ENCODE measurements at regions not wholly inside any gene's neighbourhood (a gene's known extent, or its start where the extent isn't known, plus 50 kb on each side); places are given as distances from the start of the nearest gene placed in this dataset.

- no peaks in the 10 kb centered on the region for H3K27me3 ChIP-seq (ENCODE audit: insufficient read depth, low read length)
- H3K79me2 ChIP-seq (ENCODE audit: control insufficient read depth, insufficient read depth, low read length, unreplicated experiment), result no peaks in the 10 kb centered on the region
- no peaks in the 10 kb centered on the region for H3K4me1 ChIP-seq (ENCODE audit: control insufficient read depth, insufficient read depth, low read length, unreplicated experiment)
- no peak overlapping the region for H3K4me3 ChIP-seq (ENCODE audit: low read depth, low read length)
- H3K36me3 ChIP-seq (ENCODE audit: insufficient read depth, low read length), result no peaks in the 10 kb centered on the region
- H2AFZ ChIP-seq (ENCODE audit: low read length, unreplicated experiment), result no peak overlapping the region
- H3K27ac ChIP-seq (ENCODE audit: low read depth, low read length), result no peak overlapping the region
Observed at GRCh38 chr10:109426987-109427386, 496.3 kb downstream of the XPNPEP1 start.

DNA sequence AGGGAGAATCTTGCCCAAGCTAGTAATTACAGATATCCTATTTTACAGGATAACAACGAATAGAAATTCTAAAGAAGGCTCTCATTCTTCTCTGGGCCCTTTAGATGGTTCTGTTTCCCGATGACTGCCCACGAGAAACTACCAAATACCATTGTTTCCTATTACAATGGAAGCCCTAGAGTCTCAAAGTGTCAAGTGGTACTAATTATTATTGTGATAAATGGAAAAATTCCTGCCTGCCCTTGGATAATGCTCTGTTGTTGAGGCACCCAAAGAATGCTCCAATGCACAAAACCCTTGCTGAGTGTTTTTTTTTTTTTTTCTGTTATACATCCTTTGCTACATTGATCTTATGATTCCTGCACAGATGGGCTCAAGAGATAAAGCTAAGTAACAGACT lies 504.5 kb downstream of the XPNPEP1 start:
- Histone ChIP-seq H3K79me2 (ENCODE audit: control insufficient read depth, insufficient read depth, low read length, unreplicated experiment) (no peaks in the 10 kb centered on the region), H3K27me3 (ENCODE audit: insufficient read depth, low read length) (no peaks in the 10 kb centered on the region), H3K4me3 (ENCODE audit: low read depth, low read length) (no peak overlapping the region), H3K36me3 (ENCODE audit: insufficient read depth, low read length) (no peaks in the 10 kb centered on the region), H3K27ac (ENCODE audit: low read depth, low read length) (no peak overlapping the region), H2AFZ (ENCODE audit: low read length, unreplicated experiment) (no peak overlapping the region), H3K4me1 (ENCODE audit: control insufficient read depth, insufficient read depth, low read length, unreplicated experiment) (no peaks in the 10 kb centered on the region)

DNA sequence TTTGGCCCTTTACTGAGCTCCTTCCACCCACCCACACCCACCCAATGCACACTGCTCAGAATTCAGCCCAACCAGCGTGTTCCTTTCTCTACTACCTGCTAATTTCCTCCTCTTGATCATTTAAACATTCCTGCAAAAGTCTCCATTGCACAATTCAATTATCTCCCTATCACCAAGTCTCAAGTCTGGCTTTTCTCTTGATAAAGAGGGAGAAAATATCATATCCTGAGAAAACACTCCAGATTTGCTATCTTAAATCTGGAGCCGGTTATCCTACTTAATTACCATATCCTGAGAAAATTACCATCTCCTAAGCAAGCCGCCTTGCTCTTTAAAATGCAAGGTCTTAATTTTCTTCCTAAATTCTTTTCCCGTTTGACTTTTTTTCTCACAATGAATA lies 505.5 kb downstream of the XPNPEP1 start:
- Histone ChIP-seq H3K4me3 (ENCODE audit: low read depth, low read length) (no peak overlapping the region), H3K27me3 (ENCODE audit: insufficient read depth, low read length) (no peaks in the 10 kb centered on the region), H3K27ac (ENCODE audit: low read depth, low read length) (no peak overlapping the region), H2AFZ (ENCODE audit: low read length, unreplicated experiment) (no peak overlapping the region), H3K79me2 (ENCODE audit: control insufficient read depth, insufficient read depth, low read length, unreplicated experiment) (no peaks in the 10 kb centered on the region), H3K4me1 (ENCODE audit: control insufficient read depth, insufficient read depth, low read length, unreplicated experiment) (no peaks in the 10 kb centered on the region), H3K36me3 (ENCODE audit: insufficient read depth, low read length) (no peaks in the 10 kb centered on the region)

DNA sequence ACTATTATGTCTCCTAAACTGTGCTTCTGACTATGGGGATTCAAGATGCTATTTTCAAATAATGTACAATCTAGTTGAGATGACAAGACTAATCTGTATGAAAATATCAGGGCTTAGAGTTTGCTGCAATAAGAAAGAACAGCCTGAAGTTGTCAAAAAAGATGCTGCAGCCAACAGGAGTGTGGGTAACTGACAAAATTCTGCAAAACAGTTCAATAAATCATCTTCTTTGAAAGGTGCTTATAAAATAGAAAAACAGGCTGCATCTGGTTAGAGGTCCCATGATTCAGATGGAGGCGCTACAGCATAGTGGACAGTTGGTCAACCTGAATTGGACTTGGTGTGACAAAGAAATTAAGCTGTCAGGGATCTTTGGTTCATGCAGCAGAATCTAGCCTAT lies 511.0 kb downstream of the XPNPEP1 start:
- Histone ChIP-seq H3K79me2 (ENCODE audit: control insufficient read depth, insufficient read depth, low read length, unreplicated experiment) (no peaks in the 10 kb centered on the region), H3K27ac (ENCODE audit: low read depth, low read length) (no peak overlapping the region), H3K27me3 (ENCODE audit: insufficient read depth, low read length) (no peaks in the 10 kb centered on the region), H3K4me3 (ENCODE audit: low read depth, low read length) (no peak overlapping the region), H3K36me3 (ENCODE audit: insufficient read depth, low read length) (no peaks in the 10 kb centered on the region), H3K4me1 (ENCODE audit: control insufficient read depth, insufficient read depth, low read length, unreplicated experiment) (no peaks in the 10 kb centered on the region), H2AFZ (ENCODE audit: low read length, unreplicated experiment) (no peak overlapping the region)

- Histone ChIP-seq H3K27ac (ENCODE audit: low read depth, low read length) (no peak overlapping the region), H3K4me3 (ENCODE audit: low read depth, low read length) (no peak overlapping the region), H3K36me3 (ENCODE audit: insufficient read depth, low read length) (no peaks in the 10 kb centered on the region), H3K27me3 (ENCODE audit: insufficient read depth, low read length) (no peaks in the 10 kb centered on the region), H3K79me2 (ENCODE audit: control insufficient read depth, insufficient read depth, low read length, unreplicated experiment) (no peaks in the 10 kb centered on the region), H3K4me1 (ENCODE audit: control insufficient read depth, insufficient read depth, low read length, unreplicated experiment) (no peaks in the 10 kb centered on the region), H2AFZ (ENCODE audit: low read length, unreplicated experiment) (no peak overlapping the region)
Observed at GRCh38 chr10:109411917-109412316, 511.4 kb downstream of the XPNPEP1 start.

GRCh38 chr10:109405338-109405737 lies 518.0 kb downstream of the XPNPEP1 start:
- no peaks in the 10 kb centered on the region for H3K36me3 ChIP-seq (ENCODE audit: insufficient read depth, low read length)
- H3K27ac ChIP-seq (ENCODE audit: low read depth, low read length), result no peak overlapping the region
- no peaks in the 10 kb centered on the region for H3K4me1 ChIP-seq (ENCODE audit: control insufficient read depth, insufficient read depth, low read length, unreplicated experiment)
- H3K4me3 ChIP-seq (ENCODE audit: low read depth, low read length), result no peak overlapping the region
- no peaks in the 10 kb centered on the region for H3K27me3 ChIP-seq (ENCODE audit: insufficient read depth, low read length)
- H3K79me2 ChIP-seq (ENCODE audit: control insufficient read depth, insufficient read depth, low read length, unreplicated experiment), result no peaks in the 10 kb centered on the region
- H2AFZ ChIP-seq (ENCODE audit: low read length, unreplicated experiment), result no peak overlapping the region

GRCh38 chr10:109403551-109403950 lies 519.8 kb downstream of the XPNPEP1 start:
- Histone ChIP-seq H2AFZ (ENCODE audit: low read length, unreplicated experiment) (no peak overlapping the region), H3K4me1 (ENCODE audit: control insufficient read depth, insufficient read depth, low read length, unreplicated experiment) (no peaks in the 10 kb centered on the region), H3K27ac (ENCODE audit: low read depth, low read length) (no peak overlapping the region), H3K36me3 (ENCODE audit: insufficient read depth, low read length) (no peaks in the 10 kb centered on the region), H3K4me3 (ENCODE audit: low read depth, low read length) (no peak overlapping the region), H3K79me2 (ENCODE audit: control insufficient read depth, insufficient read depth, low read length, unreplicated experiment) (no peaks in the 10 kb centered on the region), H3K27me3 (ENCODE audit: insufficient read depth, low read length) (no peaks in the 10 kb centered on the region)

DNA sequence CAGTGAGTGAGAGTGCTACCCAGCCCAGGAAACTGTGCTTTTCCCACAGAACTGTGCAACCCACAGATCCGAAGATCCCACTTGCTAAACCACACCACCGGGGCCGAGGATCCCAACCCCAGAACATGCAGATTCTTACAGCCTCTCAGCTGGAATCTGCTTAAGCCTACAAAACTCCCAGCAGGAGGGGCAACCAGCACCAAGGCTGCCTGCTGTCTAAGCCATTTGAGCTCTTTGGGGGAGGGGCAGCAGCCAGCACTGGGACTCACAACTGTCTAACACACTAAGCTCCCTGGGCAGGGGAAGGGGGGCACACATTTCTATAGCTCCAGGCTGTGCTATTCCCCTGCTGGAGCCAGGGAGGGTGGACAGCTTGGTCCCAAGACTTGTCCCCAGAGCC lies 529.9 kb downstream of the XPNPEP1 start:
- Histone ChIP-seq H3K27ac (ENCODE audit: low read depth, low read length) (no peak overlapping the region), H2AFZ (ENCODE audit: low read length, unreplicated experiment) (no peak overlapping the region), H3K4me1 (ENCODE audit: control insufficient read depth, insufficient read depth, low read length, unreplicated experiment) (no peaks in the 10 kb centered on the region), H3K27me3 (ENCODE audit: insufficient read depth, low read length) (no peaks in the 10 kb centered on the region), H3K79me2 (ENCODE audit: control insufficient read depth, insufficient read depth, low read length, unreplicated experiment) (no peaks in the 10 kb centered on the region), H3K4me3 (ENCODE audit: low read depth, low read length) (no peak overlapping the region), H3K36me3 (ENCODE audit: insufficient read depth, low read length) (no peaks in the 10 kb centered on the region)

GRCh38 chr10:109386921-109387320 lies 536.4 kb downstream of the XPNPEP1 start:
- Histone ChIP-seq H3K4me1 (ENCODE audit: control insufficient read depth, insufficient read depth, low read length, unreplicated experiment) (no peaks in the 10 kb centered on the region), H3K36me3 (ENCODE audit: insufficient read depth, low read length) (no peaks in the 10 kb centered on the region), H3K27ac (ENCODE audit: low read depth, low read length) (no peak overlapping the region), H3K27me3 (ENCODE audit: insufficient read depth, low read length) (no peaks in the 10 kb centered on the region), H3K79me2 (ENCODE audit: control insufficient read depth, insufficient read depth, low read length, unreplicated experiment) (no peaks in the 10 kb centered on the region), H2AFZ (ENCODE audit: low read length, unreplicated experiment) (no peak overlapping the region), H3K4me3 (ENCODE audit: low read depth, low read length) (no peak overlapping the region)

DNA sequence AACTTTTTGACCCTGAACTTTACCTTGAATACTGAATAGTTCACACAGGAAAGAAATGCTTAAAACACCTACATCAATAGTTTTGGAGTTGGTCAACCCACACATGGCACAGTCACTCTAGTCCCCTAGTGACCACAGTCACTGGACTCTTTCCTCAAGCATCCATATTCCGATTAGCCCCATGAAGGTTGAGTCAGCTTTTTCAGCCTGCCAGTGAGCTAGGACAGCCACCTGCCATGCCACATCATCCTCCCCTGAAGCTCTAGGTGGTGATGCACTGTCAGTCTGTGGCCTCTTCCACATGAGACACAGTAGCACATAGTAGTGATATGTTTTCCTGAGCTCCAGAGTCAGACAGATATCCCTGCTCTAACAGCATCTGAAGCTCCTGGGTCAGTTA lies 537.2 kb downstream of the XPNPEP1 start:
- no peaks in the 10 kb centered on the region for H3K4me1 ChIP-seq (ENCODE audit: control insufficient read depth, insufficient read depth, low read length, unreplicated experiment)
- H3K27me3 ChIP-seq (ENCODE audit: insufficient read depth, low read length), result no peaks in the 10 kb centered on the region
- H3K4me3 ChIP-seq (ENCODE audit: low read depth, low read length), result no peak overlapping the region
- no peaks in the 10 kb centered on the region for H3K79me2 ChIP-seq (ENCODE audit: control insufficient read depth, insufficient read depth, low read length, unreplicated experiment)
- no peak overlapping the region for H3K27ac ChIP-seq (ENCODE audit: low read depth, low read length)
- H2AFZ ChIP-seq (ENCODE audit: low read length, unreplicated experiment), result no peak overlapping the region
- no peaks in the 10 kb centered on the region for H3K36me3 ChIP-seq (ENCODE audit: insufficient read depth, low read length)

DNA sequence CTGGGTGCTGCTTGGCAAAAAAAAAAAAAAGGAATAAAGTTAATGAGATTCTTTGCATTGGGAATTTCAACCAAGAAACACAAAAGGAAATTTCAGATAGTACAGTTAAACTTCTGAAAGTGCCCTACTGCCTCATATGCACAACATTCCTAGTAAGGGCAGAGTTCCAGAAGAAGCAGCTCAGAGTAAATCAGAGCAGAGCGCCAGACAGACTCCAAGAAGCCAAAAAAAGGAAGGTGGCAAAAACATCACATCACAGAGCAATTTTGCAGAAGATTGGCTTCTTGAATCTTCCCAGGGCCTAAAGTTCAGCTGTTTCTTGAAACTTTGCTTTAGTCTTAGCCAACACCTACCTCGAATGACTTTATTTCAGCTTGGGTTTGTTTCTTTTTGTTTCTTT lies 544.1 kb downstream of the XPNPEP1 start:
- H3K4me3 ChIP-seq (ENCODE audit: low read depth, low read length), result no peak overlapping the region
- no peaks in the 10 kb centered on the region for H3K4me1 ChIP-seq (ENCODE audit: control insufficient read depth, insufficient read depth, low read length, unreplicated experiment)
- no peak overlapping the region for H2AFZ ChIP-seq (ENCODE audit: low read length, unreplicated experiment)
- H3K36me3 ChIP-seq (ENCODE audit: insufficient read depth, low read length), result no peaks in the 10 kb centered on the region
- no peak overlapping the region for H3K27ac ChIP-seq (ENCODE audit: low read depth, low read length)
- H3K27me3 ChIP-seq (ENCODE audit: insufficient read depth, low read length), result no peaks in the 10 kb centered on the region
- H3K79me2 ChIP-seq (ENCODE audit: control insufficient read depth, insufficient read depth, low read length, unreplicated experiment), result no peaks in the 10 kb centered on the region

- H3K4me1 ChIP-seq (ENCODE audit: control insufficient read depth, insufficient read depth, low read length, unreplicated experiment), result peaks cover 3% of the 10 kb centered on the region
- H2AFZ ChIP-seq (ENCODE audit: low read length, unreplicated experiment), result no peak overlapping the region
- no peaks in the 10 kb centered on the region for H3K79me2 ChIP-seq (ENCODE audit: control insufficient read depth, insufficient read depth, low read length, unreplicated experiment)
- H3K4me3 ChIP-seq (ENCODE audit: low read depth, low read length), result no peak overlapping the region
- H3K36me3 ChIP-seq (ENCODE audit: insufficient read depth, low read length), result no peaks in the 10 kb centered on the region
- no peak overlapping the region; the same call in 1 of the 2 replicates for H3K27ac ChIP-seq (ENCODE audit: low read depth, low read length)
- no peaks in the 10 kb centered on the region for H3K27me3 ChIP-seq (ENCODE audit: insufficient read depth, low read length)
Observed at GRCh38 chr10:109374215-109374614, 549.1 kb downstream of the XPNPEP1 start.
